Colon (tissue), 2 donors: ENCODE measurements at regions not wholly inside any gene's neighbourhood (a gene's known extent, or its start where the extent isn't known, plus 50 kb on each side); places are given as distances from the start of the nearest gene placed in this dataset.
"Not testable (repeated sequence)": the region's sequence is repeated elsewhere in the genome, so short reads cannot be mapped to it uniquely, and the experiment has no call there.

Experiments
- FAIRE-seq: peaks from 2 replicates; lab custom pipeline; 2012; peaks lifted over from hg19 to GRCh38; lab: Jason Lieb, UNC
- donor health status: control.
- donor health status: control.

- no peak for FAIRE-seq
Observed at GRCh38 chr5:130578354-130578753, 586.7 kb downstream of the HINT1 start.

DNA sequence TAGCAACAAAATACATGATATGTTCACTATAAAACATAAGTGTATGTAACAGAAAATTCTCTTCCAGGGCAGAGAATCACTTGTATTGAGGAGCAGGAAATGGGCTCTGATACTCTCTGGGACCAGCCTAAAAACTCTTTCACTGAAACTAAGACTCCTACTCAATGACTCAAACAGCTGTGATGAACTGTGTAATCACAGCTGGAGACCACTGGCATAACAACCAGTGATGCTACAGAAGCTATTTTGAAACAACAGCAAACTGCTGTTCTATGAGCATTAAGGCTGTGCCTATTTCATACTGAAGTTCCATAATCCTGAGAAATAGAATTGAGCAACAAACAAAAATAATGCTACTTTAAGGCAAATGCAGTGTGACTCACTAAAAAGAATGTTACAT is 594.0 kb downstream of the HINT1 start:
- FAIRE-seq, result no peak

- FAIRE-seq, result no peak
Observed at GRCh38 chr5:130568791-130569190, 596.3 kb downstream of the HINT1 start.

DNA sequence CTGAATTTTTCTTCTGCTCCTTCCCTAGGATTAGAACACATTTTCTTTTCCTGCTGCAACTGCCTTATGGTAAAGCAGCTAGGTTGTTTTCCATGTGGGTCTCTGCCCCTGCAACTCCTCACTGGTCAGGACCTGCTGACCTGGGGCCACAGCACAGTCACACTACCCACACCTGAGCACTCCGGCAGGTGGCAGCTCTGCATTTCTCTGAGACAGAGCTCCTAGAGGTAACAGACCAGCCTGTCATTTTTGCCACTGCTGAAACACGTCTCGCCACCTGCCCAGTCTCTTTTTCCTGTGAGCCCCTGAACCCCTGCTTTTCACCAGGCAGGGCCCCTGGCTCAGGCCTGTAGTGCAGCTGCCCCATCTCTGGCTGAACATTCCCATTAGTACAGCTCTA is 609.6 kb downstream of the HINT1 start:
- no peak for FAIRE-seq

GRCh38 chr5:130550562-130550928 is 614.5 kb downstream of the HINT1 start:
- FAIRE-seq, result no peak

- no peak for FAIRE-seq
Observed at GRCh38 chr5:130549884-130550561, 615.0 kb downstream of the HINT1 start.

GRCh38 chr5:130546211-130546610 is 618.8 kb downstream of the HINT1 start:
- FAIRE-seq, result no peak

GRCh38 chr5:130545291-130545690 is 619.8 kb downstream of the HINT1 start:
- no peak for FAIRE-seq

DNA sequence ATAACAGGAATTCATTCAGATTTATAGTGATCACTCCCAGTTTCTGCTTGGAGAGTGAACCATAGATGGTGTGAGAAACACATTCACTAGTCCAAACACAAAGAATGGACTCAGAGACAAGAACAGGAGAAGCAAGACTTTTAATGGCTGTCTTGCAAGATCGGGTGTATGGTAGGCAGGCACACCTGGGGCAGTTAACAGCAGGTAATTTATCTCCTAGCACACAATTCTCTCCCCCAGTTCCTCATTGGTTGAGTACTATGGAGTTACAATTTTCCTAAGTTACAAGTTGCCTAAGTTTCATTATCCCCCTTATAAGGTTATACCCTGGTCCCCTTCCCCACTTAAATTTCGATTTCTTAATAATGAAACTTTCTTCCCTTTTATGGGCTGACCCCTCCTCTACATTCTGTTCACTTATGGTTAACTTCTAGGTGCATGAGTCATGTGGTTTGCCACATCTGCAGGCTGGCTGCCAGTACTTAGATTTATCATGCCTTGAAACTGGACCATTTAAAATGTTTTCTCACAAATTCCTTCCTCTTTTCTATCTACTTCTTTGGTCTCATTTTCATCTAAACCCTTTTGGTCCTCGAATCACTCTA is 623.3 kb downstream of the HINT1 start:
- FAIRE-seq, result no peak

DNA sequence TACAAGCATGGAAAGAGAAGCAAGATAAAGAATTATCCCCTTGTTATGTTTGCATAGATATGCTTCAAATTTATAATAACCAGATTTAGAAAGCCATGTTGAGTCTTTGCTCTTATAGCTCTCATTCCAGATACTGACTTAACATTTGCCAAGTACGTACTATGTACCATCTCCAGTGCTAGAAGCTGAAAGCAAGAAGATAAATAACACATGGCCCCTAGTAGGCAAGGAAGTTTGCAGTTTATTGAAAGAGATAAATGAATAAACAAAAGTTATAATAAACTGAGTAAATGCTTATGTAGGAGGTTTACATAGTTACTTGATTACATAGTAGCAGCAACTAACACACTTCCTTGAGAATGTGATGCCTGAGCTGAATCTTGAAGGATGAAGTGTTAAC is 628.4 kb downstream of the HINT1 start:
- no peak for FAIRE-seq

GRCh38 chr5:130532786-130533185 is 628.5 kb downstream of the CHSY3 start:
- FAIRE-seq, result no peak

- FAIRE-seq, result no peak
Observed at GRCh38 chr5:130529511-130530485, 625.5 kb downstream of the CHSY3 start.

GRCh38 chr5:130529111-130529510 is 624.8 kb downstream of the CHSY3 start:
- FAIRE-seq, result no peak

DNA sequence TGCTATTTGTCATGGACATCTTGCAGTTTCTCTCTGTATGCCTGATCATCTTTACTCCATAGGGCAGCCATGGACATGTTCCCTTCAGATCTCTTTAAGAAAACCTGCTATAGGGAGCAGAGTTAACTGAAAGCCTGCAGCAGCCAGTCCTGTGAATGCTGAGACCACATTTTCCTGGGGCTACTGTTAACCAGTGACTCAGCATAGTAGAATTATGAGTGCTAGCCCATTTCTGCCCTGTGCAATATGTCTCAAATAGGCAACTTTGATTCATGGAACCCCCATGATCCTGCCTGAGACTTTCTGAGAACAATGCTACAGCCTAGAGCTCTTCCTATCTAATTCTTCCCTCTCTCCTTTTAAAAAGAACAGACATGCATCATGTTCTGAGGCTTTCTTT is 624.2 kb downstream of the CHSY3 start:
- FAIRE-seq, result no peak

DNA sequence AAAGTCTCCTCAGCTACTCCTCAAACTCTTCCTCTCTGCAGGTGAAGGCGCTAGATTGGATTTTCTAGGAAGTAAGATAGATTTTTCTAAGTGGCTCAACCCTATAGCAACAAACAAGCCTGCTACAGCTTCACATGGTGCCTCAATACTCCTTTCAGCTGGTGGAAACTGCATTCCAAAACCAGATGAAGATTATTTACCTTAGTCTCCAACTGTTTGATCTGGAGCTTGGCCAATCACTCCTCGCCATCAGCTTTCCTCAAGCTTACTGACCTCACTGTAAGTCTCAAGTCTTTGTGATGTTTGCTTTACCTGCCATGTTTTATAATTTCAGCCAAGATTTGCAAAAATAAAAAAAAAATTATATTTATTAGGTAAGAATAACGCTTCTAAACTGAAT is 622.4 kb downstream of the CHSY3 start:
- FAIRE-seq, result no peak

GRCh38 chr5:130520211-130520610 is 615.9 kb downstream of the CHSY3 start:
- FAIRE-seq, result no peak

DNA sequence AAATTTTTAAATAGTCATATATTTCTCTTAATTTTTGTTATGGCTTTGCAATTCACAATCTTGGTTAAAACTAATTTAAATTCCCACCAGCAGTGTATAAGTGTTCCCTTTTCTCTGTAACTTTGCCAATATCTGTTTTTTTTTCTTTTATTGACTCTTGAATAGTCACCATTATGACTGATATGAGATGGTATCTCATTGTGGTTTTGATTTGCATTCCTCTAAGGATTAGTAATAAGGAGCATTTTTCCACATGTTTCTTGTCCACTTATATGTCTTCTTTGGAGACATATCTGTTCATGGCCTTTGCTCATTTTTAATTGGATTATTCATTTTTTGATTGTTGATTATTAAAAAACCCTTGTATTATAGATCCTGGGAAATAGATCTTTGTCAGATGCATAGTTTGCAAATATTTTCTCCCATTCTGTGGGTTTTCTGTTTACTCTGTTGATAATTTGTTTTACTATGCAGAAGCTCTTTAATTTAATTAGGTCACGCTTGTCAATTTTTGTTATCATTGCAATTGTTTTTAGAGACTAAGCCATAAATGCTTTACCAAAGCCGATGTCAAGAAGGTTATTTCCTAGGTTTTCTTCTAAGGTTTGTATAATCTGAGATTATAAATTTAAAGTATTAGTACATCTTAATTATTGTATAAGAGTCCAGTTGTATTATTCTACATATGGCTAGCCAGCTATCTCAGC is 610.9 kb downstream of the CHSY3 start:
- FAIRE-seq, result no peak

DNA sequence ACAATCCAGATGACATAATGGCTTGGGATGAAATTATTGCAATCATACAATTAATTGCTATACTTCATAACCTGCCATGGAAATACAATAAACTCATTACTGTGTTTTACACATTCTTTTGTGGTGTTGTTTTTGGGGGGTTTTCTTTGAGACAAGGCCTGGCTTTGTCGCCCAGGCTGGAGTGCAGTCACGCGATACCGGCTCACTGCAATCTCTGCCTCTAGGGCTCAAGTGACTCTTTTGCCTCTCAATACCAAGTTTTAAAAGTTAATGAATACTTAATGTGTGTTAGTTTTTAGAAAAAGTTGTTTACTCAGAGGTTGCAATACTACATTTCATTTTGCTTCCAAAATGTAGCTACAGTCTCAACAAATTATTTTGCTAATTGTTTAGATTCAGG is 598.4 kb downstream of the CHSY3 start:
- FAIRE-seq, result no peak

- no peak for FAIRE-seq
Observed at GRCh38 chr5:130501151-130501865, 597.0 kb downstream of the CHSY3 start.

- FAIRE-seq, result not testable (repeated sequence)
Observed at GRCh38 chr5:130500495-130500894, 596.2 kb downstream of the CHSY3 start.

DNA sequence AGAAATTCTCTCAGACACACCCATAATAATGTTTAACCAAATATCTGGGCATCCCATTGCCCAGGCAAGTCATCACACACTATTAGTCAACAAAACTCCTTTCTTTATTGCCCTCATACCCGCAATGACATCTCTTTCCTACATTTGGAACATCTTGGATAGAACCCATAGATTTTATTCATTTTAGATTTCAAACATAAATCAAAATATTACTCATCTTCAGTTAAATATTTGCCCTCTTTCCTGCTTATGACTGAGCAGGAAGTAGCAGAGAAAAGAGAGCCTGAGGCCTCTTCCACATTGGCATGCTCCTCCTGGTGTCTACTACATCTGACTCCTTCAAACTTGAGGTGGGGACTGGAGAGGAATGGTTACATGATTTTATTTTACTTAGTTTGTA is 592.0 kb downstream of the CHSY3 start:
- no peak for FAIRE-seq

DNA sequence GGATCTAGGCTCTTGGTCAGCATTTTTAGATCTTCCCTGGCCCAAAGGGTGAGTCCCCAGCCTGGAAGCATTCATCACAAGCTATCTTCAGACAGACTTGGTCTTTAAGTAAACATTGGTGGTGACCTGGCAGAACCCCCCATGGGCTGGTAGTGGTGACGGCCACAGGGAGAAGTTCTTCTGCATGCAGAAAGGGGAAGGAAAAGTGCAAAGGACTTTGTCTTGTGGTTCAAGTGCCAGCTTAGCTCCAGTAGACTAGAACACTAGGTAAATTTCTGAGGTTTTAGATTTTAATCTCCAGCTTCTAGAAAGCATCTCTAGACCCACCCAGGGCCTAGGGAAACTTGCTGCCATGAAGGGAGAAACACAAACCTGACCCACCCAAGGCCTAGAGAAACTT is 584.0 kb downstream of the CHSY3 start:
- no peak for FAIRE-seq
